ENCODE measurements at regions not wholly inside any gene's neighbourhood (a gene's known extent, or its start where the extent isn't known, plus 50 kb on each side); places are given as distances from the start of the nearest gene placed in this dataset.

DNA sequence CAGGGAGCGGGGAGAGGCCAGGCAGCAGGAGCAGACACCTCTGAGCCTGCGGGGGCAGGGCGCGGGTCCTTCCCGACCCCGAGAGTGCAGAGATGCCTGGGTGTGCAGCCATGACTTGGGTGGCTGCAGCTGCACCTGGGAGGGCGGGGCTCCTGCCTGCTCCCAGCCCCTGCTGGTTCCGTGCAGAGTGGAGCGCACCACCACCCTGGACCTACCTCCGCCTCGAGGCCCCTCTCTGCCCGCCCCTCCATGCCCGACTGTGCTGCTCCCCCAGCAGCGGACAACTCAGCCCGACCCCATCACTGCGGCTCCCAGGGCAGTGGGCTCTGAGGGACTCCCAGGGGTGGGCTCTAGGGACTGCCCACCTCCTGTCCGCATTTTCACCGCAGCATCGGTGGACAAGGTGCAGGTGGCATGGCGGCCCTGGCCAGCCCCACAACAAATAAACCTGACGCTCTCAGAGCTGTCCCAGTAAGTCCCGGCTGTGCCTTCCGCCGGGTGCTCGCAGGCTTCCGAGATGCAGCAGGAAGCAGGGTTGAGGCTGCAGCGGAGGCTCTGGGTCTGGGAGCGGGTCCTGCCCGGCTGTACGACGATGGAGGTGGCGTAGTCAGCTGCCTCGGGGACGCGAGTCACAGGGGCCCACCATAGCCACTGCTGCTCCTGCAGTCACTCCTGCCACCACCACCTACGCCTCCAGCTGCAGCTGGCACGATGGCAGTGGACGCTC, 392.0 kb upstream of the CCDC196 start:
- intact Hi-C loops (cut with micrococcal nuclease), result no loop called here

DNA sequence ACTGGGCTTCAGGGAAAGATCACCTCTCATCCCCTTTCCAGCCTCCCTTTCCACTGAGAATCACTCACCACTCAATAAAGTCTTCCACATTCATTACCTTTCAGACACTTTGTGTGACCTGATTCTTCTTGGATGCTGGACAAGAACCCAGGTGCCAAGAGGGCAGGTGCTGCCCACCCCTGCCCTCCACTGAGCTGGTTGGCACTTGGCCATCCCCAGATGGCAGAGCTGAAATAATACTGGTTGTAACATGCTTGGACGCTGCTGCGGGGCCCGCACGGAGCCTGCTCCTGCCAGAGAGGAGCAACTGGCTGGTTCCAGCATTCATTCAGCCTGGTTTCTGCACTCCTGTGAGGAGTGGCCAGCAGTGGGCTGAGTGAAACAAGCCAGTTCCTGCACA, 386.7 kb upstream of the CCDC196 start:
- intact Hi-C loops (cut with micrococcal nuclease), result no loop called here

DNA sequence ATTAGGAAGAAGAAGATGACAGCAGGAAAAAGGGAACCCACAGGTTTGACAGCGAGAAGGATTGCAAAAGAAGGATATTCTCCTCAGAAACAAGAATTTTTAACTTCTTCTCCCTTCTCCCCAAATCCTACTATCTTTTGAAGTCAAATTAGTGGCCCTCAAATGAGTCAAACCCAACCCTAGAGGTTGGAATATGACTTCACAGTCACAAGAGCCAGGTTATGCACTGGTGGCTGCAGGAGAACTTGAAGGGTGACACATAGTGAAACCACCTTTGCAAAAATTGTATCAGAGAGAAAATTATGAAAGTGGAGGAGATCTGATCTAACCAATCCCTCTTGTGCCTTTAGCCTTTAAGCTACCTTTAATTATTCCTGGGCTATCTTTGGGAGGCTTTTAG, 386.2 kb upstream of the CCDC196 start:
- intact Hi-C loops (cut with micrococcal nuclease), result no loop called here

DNA sequence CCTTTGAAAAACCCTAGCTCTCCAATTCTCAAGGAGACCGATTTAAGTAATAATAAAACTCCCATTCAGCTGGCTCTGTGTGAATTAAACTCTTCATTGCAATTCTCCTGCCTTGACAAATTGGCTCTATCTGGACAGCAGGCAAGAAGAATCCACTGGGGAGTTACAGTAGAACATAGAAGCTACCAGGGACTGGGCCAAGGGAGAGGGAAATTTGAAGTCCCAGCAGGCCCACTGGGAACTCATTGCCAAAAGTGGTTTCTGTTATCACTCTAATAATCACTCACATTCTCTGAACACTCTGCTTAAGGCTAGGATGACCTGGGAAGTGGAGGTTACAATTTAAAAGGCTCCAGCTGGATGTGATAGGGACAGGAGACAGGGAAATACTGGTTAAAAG, 384.5 kb upstream of the CCDC196 start:
- intact Hi-C loops (cut with micrococcal nuclease), result no loop called here

DNA sequence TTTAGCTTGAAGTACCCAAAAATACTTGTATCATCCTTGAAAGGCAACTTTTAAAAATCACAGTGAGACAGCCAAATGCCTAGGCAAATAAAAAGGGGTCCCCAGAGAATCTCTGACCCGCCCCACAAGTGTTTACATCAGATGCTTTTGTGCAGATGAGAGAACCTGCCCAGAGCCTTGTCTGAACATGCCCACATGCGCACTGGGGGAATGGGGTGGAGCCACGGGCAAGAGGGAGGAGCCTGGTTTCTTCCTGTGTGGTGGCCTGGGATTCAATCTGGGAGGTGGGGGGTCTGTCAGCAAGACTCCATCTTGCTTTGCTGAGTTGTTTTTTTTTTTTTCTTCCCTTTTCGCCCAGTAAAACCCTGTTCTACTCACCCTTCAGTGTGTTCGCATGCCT, 381.7 kb upstream of the CCDC196 start:
- intact Hi-C loops (cut with micrococcal nuclease), result no loop called here

DNA sequence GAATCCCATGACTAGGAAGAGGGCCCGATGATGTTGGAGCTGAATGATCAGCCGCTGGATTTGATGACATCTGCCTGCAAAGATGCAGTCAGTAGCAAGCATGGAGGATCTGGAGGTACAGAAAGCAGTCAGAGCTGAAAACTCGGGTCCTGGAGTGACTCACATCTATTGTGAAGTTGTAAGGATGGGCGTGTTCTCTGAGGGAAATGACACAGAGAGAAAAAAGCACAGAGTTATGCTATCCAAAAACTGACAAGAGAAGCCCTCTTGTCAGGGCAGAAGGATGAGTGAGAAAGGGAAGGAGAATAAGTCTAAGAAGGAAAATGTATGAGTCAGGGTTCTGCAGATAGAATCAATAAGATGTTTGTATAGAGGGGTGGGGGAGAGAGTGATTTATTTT, 380.4 kb upstream of the CCDC196 start:
- intact Hi-C loops (cut with micrococcal nuclease), result no loop called here

DNA sequence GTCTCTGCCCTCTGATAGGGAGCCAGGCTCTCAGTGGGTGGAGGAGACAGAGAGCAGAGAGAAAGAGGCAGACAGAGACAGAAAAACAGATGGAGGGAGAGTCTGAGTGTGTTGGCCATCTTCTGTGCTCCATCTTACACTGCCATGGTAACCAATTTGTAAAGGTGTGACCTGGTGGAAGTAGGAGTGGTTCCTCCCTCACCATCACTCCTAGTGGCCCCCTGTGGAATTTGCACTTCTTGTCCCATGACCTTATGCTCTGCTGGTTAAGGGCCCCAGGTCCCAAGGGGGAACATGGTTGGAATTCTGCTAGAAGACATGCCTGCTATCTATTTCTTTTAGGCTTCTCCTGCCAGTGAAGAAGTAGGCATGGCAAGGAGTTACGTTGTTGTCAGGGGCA, 376.7 kb upstream of the CCDC196 start:
- intact Hi-C loops (cut with micrococcal nuclease), result no loop called here

DNA sequence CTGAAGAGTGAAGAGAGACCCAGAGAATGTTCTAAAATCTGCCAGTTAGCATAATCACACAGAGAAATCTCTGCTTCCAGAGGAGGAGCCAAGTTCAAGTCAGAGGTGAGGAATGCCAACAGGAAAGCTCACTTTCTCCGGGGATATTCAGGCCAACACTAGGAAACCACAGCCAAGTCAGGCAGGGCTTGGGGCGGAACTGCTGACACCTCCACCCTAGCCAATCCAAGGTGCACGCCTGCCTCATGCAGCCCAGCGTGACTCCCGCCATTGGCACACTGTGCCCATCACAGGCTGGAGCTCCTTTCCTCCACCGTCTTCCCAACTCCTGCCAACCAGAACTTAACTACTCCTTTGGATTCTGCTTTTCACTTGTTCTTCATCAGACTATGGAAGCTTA, 374.3 kb upstream of the CCDC196 start:
- intact Hi-C loops (cut with micrococcal nuclease), result no loop called here

DNA sequence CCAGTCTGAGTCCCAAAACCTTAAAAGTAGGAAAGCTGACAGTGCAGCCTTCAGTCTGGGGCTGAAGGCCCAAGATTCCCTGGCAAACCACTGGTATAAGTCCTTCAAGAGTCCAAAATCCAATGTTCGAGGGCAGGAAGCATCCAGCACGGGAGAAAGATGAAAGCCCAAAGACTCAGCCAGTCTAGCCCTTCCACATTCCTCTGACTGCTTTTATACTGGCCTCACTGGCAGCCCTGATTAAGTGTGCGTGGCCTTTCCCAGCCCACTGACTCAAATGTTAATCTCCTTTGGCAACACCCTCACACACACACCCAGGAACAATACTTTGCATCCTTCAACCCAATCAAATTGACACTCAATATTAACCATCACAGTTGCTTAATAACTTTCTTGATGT, 372.1 kb upstream of the CCDC196 start:
- intact Hi-C loops (cut with micrococcal nuclease), result no loop called here

DNA sequence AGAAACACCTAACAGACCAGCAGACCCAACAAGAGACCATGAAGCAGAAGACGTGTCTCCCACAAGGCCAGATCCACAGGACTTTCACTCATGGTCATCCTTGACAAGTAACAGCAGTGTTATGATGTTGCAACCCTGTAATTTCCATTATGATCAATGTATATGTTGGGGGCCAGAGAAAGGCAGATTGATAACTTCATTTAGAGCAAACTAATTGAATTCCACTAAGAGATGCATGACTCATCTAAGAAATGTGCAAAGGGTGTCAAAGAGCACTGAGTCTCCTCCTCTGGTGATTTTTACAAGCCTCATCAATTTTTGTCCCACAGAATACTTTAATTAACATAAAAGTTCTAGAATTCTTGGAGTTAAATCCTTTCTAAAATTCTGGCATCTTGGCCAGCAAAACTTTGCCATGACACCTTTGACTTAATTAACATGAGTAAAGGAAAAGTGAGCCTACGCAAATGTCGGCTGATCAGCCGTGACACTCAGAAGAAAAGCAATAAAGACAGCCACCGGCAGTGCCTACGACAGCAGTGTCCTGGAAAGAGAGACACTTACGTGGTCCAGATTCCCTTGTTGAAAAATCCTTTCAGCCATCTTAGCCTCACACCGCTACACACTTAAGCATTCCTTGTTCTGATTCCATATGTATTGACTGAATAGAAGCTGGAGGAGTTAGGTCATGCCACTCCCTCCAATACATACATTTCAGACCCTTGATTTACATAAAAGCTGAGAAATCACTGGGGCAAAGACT, 370.2 kb upstream of the CCDC196 start:
- intact Hi-C loops (cut with micrococcal nuclease), result no loop called here

DNA sequence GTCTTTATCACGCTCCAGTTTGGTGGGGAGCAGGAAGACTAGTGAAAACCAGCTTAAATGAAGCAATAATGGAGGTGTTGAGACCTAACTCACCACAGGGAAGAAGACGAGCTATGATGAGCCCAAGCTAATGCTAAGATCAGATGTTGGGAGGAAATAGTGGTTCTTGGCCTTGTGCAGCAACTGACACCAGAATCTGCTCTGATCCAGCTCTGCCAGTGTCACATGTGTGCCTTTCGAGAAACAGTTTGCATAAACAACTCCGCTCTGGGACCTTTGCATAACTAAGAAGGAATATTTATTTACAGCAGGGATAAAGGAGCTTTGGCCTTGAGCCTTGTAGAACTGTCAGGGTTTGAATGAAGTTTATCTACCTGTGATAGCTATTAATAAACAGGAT, 369.4 kb upstream of the CCDC196 start:
- intact Hi-C loops (cut with micrococcal nuclease), result no loop called here

DNA sequence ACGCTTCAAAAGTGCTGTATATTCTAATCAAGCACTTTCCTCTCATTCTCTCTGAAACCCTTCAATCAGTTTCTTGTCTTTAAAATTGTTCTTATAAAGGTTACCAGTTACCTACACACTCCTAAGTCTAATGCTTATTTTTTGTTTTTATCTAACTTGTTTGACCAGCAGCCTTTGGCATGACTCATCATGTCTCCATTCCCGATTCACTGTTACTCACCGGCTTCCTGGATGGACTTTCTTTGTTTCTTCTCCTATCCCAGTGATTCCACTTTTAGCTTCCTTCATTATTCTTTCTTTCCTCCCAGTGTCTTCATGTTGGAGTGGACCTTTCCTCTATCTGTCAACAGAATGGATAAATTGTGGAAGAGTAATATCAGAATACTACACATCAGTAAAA, 368.6 kb upstream of the CCDC196 start:
- intact Hi-C loops (cut with micrococcal nuclease), result no loop called here

DNA sequence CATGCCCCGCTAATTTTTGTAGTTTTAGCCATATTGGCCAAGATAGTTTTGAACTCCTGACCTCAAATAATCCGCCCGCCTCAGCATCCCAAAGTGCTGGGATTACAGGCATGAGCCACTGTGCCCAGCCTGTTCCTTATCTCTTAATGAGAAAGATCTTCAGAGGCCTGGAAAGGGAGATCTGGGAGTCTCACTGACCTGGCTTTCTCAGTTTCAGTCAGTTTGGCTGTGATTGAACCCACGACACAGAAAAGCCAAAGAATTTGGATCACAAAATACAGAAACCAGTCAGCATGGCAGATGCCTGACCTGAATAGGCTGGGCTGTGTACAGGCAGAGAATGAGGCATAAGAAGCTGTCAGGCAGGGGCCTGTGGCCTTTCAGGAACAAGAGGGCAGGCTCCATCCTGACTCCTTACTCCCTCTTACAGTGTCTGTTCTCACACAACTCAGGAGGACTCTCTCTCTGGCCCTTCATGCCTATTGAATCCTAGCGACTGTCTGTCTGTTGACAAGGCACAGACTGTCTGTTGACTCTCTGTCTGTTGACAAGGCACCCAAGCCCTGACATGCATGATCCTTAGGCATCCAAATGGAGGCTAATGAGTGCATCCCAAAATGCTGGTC, 366.5 kb upstream of the CCDC196 start:
- intact Hi-C loops (cut with micrococcal nuclease), result no loop called here

DNA sequence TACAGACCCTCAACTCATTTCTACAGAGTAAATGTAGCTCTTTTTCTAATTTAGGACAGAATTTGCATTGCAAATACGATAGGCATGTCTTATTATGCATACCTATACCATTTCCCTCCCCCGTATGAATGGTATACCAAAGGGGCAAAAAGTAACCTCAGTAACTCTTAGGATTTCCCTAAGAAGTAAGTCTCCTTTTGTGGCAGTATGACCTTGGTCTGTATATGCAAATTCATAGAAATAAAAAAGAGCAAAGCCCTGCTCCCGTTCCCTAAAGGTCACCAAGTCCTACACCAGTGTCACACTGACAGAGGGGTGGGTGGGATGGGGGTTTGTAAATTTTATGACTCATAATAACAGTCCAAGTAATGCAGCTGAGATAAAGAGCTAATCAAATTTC, 365.8 kb upstream of the CCDC196 start:
- intact Hi-C loops (cut with micrococcal nuclease), result no loop called here

DNA sequence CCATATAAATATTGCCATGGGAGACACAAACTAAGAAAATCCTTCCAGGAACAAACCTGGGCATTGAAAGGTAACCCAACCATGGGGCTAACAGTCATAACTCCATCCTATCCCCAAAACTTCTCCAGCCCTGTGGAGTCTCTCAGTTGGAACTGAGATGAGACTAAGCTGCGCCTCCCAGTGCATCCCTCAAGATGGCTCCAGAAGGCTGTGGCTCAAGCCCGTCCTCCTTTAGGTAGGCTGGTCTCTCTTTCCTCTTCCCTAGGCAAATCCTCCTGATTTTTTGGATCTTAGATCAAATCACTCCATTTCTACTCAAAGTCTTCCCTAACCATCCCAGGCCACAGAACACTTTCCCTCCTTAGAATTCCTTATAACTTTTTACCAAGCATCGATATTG, 364.3 kb upstream of the CCDC196 start:
- intact Hi-C loops (cut with micrococcal nuclease), result no loop called here

DNA sequence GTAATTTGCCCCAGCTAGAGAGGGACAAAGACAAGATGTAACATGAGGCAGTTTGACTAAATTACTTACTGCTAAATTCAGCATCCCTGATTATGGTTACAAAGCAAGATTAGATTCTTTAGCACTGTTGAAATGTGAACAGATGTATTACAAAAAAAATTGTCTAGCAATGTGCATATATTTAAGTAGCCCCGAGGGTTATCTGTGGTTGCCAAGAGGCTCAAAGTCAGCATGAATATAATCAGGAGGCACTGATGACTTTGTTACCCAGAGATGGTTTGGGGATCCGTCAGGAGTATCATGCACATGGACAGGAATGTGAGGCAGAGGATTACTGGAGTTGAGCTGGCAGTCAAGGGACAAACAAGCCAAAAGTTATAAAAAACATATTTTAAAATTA, 356.9 kb upstream of the CCDC196 start:
- intact Hi-C loops (cut with micrococcal nuclease), result no loop called here

DNA sequence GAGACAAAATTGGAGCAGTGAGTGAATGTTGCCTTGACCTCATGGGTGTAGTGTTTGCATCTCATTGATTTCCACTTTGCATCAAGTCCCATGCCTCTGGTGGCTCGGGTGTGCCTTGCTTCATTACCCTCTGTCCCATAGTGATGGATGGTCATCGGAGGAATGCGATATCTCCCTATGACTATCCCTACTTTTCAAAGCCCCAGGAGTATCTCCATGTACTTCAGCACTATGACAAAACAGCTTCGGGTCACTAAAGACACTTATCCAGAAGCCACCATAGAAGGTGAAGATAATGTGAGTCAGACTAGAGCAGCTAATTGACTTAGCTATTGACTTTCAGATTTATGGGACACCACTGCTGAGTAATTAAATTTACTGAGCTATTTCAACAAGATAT, 355.1 kb upstream of the CCDC196 start:
- intact Hi-C loops (cut with micrococcal nuclease), result no loop called here

DNA sequence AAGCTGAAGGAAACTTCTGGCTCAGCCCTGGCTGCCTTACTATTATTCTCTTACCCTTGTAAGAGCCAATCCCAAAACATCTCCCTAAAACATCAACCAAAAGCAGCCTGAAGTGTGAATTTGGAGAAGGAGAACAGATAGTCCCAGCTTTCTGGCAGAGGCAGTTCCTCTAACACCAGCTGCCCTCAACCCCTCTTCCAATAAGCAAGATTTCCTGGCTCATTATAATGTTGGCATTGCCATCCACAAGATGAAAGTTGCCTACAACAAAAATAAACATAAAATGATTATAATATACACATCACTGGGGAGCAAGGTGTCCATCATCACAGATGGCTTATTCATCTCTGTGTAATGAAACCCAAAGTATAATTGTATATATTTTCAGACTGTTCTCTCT, 352.5 kb upstream of the CCDC196 start:
- intact Hi-C loops (cut with micrococcal nuclease), result no loop called here

DNA sequence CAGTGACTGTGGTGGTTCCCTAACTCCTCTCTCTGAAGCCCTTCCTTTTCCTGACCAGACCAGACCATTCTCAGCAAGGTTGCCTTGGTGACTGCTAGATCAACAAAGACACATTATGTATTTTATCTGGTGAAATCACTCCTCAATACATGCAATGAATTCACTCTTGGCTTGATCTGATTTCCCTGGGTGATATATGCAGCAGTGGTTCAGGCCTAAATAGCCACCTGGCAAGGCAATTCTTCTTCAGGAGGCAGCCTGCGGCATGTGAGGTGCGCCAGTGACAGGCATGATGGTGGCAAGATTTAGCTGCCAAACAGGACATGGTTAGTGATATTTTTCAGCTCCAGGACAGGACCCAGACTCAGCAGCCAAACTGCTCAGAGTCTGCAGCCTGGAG, 350.3 kb upstream of the CCDC196 start:
- intact Hi-C loops (cut with micrococcal nuclease), result no loop called here

DNA sequence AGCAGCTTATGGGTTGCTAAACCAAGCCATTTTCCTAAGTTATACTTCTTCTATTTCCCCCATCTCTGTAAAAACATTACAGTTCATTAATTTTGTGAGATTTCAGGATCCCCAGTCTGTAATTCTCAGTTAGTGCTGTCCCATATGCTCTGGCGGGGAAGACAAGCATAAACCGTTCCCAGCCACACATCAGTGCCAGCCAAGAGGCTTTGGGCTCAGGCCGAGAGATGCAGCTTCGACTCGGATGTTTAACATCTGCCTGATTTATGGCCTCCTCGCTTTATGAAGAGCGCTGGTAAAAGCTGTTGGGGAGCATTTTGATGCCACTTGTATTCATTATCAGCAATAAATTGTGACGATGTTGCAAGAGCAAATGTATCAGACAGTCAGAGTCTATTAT, 349.1 kb upstream of the CCDC196 start:
- intact Hi-C loops (cut with micrococcal nuclease), result no loop called here

DNA sequence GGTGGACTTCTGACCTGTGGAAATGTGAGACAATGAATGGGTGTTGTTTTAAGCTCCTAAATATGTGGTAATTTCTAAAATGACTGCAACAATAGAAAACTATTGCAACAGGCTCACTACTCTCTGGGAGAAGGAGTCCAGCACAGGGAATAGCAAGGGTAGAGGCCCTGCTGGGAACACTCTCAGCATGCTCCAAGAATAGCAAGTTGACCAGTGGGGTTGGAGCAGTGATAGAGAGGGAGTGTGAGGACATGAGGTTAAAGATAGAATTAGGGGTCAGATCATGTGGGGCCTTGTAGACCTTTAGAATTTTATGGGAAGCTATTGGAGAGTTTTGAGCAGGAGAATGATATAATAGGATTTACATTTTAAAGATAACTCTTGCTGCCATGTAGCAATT, 346.7 kb upstream of the CCDC196 start:
- intact Hi-C loops (cut with micrococcal nuclease), result no loop called here

DNA sequence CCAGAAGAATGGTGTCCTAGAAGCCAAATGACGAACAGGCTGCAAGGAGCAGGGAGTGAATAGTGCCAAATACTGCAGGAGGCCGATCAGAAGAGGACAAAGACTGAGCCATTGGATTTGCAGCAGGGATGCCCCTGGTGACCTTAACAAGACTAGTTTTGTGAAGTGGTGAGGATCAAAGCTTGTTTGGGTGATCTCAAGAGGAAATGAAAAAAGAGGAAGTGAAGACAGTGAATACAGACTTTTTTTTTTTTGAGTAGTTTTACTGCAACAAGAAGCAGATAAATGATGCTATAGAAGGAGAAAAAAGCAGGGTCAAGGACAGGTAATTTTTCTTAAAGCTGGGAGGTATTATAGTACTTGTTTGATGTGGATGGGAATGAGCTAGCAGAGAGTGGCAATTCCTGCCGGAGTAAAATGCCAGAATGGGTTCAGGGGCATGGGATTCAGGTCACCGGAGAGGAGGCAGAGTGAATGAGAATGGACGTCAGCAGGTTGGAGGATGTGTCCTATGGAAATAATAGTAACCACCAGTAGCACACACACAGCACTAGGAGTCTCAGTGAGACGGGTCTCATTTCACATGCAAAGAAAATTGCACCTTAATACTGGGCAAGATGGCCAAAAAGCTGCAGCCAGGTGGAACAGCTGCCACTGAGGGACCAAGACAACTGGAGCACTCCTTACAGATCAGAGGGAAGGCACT, 345.8 kb upstream of the CCDC196 start:
- intact Hi-C loops (cut with micrococcal nuclease), result no loop called here

Measured in T-helper 2 cell treated with Interferon-gamma antibody and Interleukin-4, amounts not matched to agents 100 ng/mL and 5 ng/mL, for 36 hours (primary cell).